ENCODE measurements at regions not wholly inside any gene's neighbourhood (a gene's known extent, or its start where the extent isn't known, plus 50 kb on each side); places are given as distances from the start of the nearest gene placed in this dataset.
"Not testable (repeated sequence)": the region's sequence is repeated elsewhere in the genome, so short reads cannot be mapped to it uniquely, and the experiment has no call there.

GRCh38 chr6:49198015-49198414 lies 265.0 kb downstream of the MMUT start:
- Mint-ChIP-seq H3K9me3 (peaks cover 2% of the 10 kb centered on the region), H3K27ac (no peak overlapping the region), H3K4me3 (no peak overlapping the region), H3K27me3 (no peaks in the 10 kb centered on the region), H3K36me3 (ENCODE audit: low read depth) (no peaks in the 10 kb centered on the region), H3K4me1 (ENCODE audit: low read depth) (no peaks in the 10 kb centered on the region)
- ChIA-PET POLR2A (no interaction called here), CTCF (no interaction called here)
- TF ChIP-seq CTCF (IDR thresholded peaks at IDR 0.05) = no peak
- intact Hi-C loops (cut with micrococcal nuclease) = no loop called here
- ATAC-seq = no peak
- no peak for DNase-seq

DNA sequence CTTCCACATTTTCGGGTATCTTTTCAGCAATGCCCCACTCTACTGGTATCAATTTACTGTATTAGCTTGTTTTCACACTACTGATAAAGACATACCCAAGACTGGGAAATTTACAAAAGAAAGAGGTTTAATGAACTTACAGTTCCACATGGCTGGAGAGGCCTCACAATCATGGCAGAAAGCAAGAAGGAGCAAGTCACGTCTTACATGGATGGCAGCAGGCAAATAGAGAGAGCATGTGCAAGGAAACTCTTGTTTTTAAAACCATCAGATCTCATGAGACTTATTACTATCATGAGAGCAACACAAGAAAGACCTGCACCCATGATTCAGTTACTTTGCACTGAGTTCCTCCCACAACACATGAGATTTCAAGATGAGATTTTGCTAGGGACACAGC lies 300.7 kb downstream of the MMUT start:
- H3K36me3 Mint-ChIP-seq (ENCODE audit: low read depth); CTCF ChIA-PET; POLR2A ChIA-PET; H3K4me1 Mint-ChIP-seq (ENCODE audit: low read depth); H3K9me3 Mint-ChIP-seq; ATAC-seq; H3K27me3 Mint-ChIP-seq; H3K27ac Mint-ChIP-seq; DNase-seq; H3K4me3 Mint-ChIP-seq; intact Hi-C loops (cut with micrococcal nuclease): not testable (repeated sequence)

DNA sequence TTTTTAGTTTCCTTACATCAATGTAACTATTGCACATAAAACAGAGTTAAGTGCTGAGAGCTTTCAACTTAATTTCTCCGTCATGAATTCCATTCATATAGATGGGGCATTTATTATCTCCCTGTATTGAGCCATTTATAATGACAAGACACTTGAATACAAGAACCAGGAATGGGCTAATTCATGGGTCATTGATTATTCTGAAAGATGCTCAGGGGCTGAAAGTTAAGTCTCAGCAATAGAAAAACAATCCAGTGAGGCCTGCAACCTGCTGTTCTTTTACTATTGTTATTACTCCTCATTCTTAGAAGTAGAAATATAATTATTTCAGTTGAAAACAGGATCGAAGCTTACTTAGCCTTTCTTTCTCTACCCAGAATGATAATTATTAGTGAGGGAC lies 307.7 kb downstream of the MMUT start:
- H3K4me3 Mint-ChIP-seq = no peak overlapping the region
- no peaks in the 10 kb centered on the region for H3K36me3 Mint-ChIP-seq (ENCODE audit: low read depth)
- POLR2A ChIA-PET = no interaction called here
- no peaks in the 10 kb centered on the region for H3K27me3 Mint-ChIP-seq
- peaks cover 6% of the 10 kb centered on the region for H3K9me3 Mint-ChIP-seq
- CTCF ChIA-PET = no interaction called here
- H3K4me1 Mint-ChIP-seq (ENCODE audit: low read depth) = no peaks in the 10 kb centered on the region
- ATAC-seq = no peak
- H3K27ac Mint-ChIP-seq = no peak overlapping the region
- no peak for DNase-seq
- TF ChIP-seq CTCF (IDR thresholded peaks at IDR 0.05) = no peak
- intact Hi-C loops (cut with micrococcal nuclease) = no loop called here

- ChIA-PET POLR2A (no interaction called here), CTCF (no interaction called here)
- TF ChIP-seq CTCF (IDR thresholded peaks at IDR 0.05) = no peak
- Mint-ChIP-seq H3K27ac (no peak overlapping the region), H3K9me3 (peaks cover 7% of the 10 kb centered on the region), H3K4me3 (no peak overlapping the region), H3K27me3 (no peaks in the 10 kb centered on the region), H3K36me3 (ENCODE audit: low read depth) (no peaks in the 10 kb centered on the region), H3K4me1 (ENCODE audit: low read depth) (no peaks in the 10 kb centered on the region)
- DNase-seq = no peak
- intact Hi-C loops (cut with micrococcal nuclease) = no loop called here
- ATAC-seq = no peak
These were observed 311.1 kb downstream of the MMUT start for GRCh38 chr6:49151957-49152356.

DNA sequence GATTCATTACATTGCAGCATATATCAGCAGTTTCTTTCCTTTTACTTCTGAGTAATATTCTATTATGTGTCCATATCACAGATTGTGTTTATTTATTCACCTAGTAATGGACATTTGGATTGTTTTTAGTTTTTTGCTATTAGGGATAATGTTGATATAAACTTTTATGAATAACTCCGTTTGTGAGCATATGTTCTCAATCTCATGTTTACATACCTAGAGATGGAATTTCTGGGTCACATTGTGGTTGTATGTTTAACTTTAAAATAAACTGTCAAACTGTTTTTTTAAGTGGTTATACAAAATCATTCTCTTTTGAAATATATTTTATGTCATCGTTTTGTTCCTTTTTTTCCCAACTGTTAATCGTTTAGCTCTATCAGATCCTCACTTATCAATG lies 311.6 kb downstream of the MMUT start:
- Mint-ChIP-seq H3K27ac (no peak overlapping the region), H3K9me3 (peaks cover 9% of the 10 kb centered on the region), H3K36me3 (ENCODE audit: low read depth) (no peaks in the 10 kb centered on the region), H3K4me1 (ENCODE audit: low read depth) (no peaks in the 10 kb centered on the region), H3K4me3 (no peak overlapping the region), H3K27me3 (no peaks in the 10 kb centered on the region)
- intact Hi-C loops (cut with micrococcal nuclease) = no loop called here
- ATAC-seq (no peak), DNase-seq (no peak)
- ChIA-PET CTCF (no interaction called here), POLR2A (no interaction called here)
- TF ChIP-seq CTCF (IDR thresholded peaks at IDR 0.05) = no peak

DNA sequence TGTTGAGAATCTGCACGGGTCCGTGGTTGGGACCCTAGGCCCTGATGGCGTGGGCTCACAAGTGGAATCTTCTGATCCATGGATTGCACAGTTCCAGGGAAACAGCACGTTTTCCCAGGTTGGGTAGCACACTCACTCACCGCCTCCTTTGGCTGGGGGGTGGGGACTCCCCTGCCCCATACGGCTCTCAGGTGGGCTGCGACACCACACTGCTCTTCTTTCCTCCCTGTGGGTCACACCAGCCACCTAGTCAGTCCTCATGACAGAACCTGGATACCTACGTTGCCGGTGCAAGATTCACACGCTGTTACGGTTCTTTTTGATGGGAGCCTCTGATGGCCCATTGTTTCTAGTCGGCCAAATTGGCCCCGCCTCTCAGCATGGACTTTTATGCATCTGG lies 312.0 kb downstream of the MMUT start:
- Mint-ChIP-seq H3K4me3 (no peak overlapping the region), H3K36me3 (ENCODE audit: low read depth) (no peaks in the 10 kb centered on the region), H3K9me3 (peaks cover 9% of the 10 kb centered on the region), H3K27me3 (no peaks in the 10 kb centered on the region), H3K4me1 (ENCODE audit: low read depth) (no peaks in the 10 kb centered on the region), H3K27ac (no peak overlapping the region)
- intact Hi-C loops (cut with micrococcal nuclease) = no loop called here
- ChIA-PET POLR2A (no interaction called here), CTCF (no interaction called here)
- no peak for TF ChIP-seq CTCF (IDR thresholded peaks at IDR 0.05)
- no peak for DNase-seq
- ATAC-seq = no peak
